ENCODE measurements at regions not wholly inside any gene's neighbourhood (a gene's known extent, or its start where the extent isn't known, plus 50 kb on each side); places are given as distances from the start of the nearest gene placed in this dataset.

GRCh38 chr10:91159254-91159783 lies 61.1 kb upstream of the PCGF5 start:
- no peak for TF ChIP-seq CTCF (IDR thresholded peaks at IDR 0.05)
- TF ChIP-seq EP300 (IDR thresholded peaks at IDR 0.05): no peak

Data from tibial nerve (tissue), 4 donors.